ENCODE measurements at regions not wholly inside any gene's neighbourhood (a gene's known extent, or its start where the extent isn't known, plus 50 kb on each side); places are given as distances from the start of the nearest gene placed in this dataset.

- TF ChIP-seq CTCF (IDR thresholded peaks at IDR 0.05 in 4 of 5, conservative IDR thresholded peaks at IDR 0.05 in 1 of 5) (no peak), POLR2A (IDR thresholded peaks at IDR 0.05) (no peak)
These were observed 63.7 kb upstream of the TANC1 start for GRCh38 chr2:158904627-158905177.

All from gastrocnemius medialis (tissue), 4 donors.